OCI-LY3 (cell line): ENCODE measurements at regions not wholly inside any gene's neighbourhood (a gene's known extent, or its start where the extent isn't known, plus 50 kb on each side); places are given as distances from the start of the nearest gene placed in this dataset.

ENCODE experiments used
- EZH2phosphoT487 ChIP-seq: fragments of 200-600 bp; shearing (Covaris generic); IDR thresholded peaks from 2 replicates; pipeline ENCODE4 v1.6.1; 2018; ENCODE audit warnings: antibody characterized with exemption, mixed run types, low read depth
- TF ChIP-seq, protein P1 (sequence below): fragments of 200-600, 300-600 bp; sonication (generic); IDR thresholded peaks from 2 replicates; pipeline ENCODE4 v1.5.1; 2014; ENCODE audit warnings: antibody characterized with exemption, low read length, low read depth

DNA sequence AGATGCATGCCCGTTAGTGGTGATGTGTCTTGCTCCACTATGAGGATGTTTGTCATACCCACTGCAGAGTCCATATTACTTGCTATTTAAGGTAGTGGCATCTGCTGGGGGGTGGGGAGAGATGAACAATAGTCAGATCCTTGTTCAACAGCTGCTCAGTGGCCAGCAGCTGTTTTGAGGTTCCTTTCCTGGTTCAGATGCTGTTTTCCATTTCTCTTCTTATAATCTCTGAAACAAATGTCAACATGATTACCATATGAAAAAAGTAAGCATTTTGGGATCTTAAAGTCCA lies 1567.9 kb upstream of the TENM3 start:
- TF ChIP-seq, protein P1, sequence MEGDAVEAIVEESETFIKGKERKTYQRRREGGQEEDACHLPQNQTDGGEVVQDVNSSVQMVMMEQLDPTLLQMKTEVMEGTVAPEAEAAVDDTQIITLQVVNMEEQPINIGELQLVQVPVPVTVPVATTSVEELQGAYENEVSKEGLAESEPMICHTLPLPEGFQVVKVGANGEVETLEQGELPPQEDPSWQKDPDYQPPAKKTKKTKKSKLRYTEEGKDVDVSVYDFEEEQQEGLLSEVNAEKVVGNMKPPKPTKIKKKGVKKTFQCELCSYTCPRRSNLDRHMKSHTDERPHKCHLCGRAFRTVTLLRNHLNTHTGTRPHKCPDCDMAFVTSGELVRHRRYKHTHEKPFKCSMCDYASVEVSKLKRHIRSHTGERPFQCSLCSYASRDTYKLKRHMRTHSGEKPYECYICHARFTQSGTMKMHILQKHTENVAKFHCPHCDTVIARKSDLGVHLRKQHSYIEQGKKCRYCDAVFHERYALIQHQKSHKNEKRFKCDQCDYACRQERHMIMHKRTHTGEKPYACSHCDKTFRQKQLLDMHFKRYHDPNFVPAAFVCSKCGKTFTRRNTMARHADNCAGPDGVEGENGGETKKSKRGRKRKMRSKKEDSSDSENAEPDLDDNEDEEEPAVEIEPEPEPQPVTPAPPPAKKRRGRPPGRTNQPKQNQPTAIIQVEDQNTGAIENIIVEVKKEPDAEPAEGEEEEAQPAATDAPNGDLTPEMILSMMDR = no peak
- TF ChIP-seq EZH2phosphoT487 = no peak
